Stimulated activated CD8-positive, alpha-beta memory T cell treated with anti-CD3 and anti-CD28 coated beads, Interleukin-7, amount 100 ng/mL, for 24 hours (primary cell): ENCODE measurements at regions not wholly inside any gene's neighbourhood (a gene's known extent, or its start where the extent isn't known, plus 50 kb on each side); places are given as distances from the start of the nearest gene placed in this dataset.
"Not testable (repeated sequence)": the region's sequence is repeated elsewhere in the genome, so short reads cannot be mapped to it uniquely, and the experiment has no call there.

ENCODE experiments used
- DNase-seq: peaks from one replicate; pipeline ENCODE4 v3.0.0-alpha.2; 2020; ENCODE audit warnings: low read depth

DNA sequence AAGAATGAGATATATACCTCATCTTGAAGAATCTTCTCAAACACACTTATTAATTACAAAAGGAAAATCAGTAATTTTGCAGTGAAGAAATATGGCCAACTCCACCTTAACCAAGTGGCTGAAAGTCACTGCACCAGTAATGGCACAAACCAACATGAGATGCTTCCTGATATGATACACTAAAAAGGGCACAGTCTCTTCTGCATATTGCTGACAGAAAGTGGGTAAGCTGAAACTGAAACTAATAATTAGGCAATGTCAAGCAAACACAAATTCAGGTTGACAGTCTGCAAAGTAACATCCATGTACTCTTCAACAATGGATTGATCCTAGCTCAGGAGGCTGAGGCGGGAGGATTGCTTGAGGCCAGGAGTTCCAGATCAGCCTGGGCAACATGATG is 56.1 kb downstream of the ZNF22 start:
- DNase-seq = not testable (repeated sequence)

- DNase-seq = no peak
Observed at GRCh38 chr10:45058580-45058979, 57.9 kb downstream of the ZNF22 start.

- no peak for DNase-seq
Observed at GRCh38 chr10:45058992-45059561, 58.4 kb downstream of the ZNF22 start.

- no peak for DNase-seq
Observed at GRCh38 chr10:45059632-45060031, 58.9 kb downstream of the ZNF22 start.

DNA sequence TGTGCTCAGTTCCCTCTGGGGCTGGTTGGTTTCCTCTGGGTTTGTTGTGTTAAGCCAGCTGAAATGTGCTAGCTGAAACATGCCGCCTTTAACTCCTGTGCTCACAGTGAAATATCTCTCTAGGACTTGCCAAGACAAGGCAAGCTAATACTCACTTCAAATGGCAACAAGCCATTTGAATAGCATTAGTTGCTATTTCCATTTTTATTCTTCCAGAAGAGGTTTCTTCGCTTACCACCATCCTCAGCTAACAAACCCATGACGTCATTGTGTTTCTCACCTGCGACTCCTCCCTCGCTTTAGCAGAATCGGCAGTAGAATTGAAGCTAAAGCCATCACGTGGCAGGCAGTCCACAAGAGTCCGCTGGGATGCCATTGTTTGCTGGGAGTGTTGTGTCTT is 61.3 kb downstream of the ZNF22 start:
- DNase-seq = no peak

DNA sequence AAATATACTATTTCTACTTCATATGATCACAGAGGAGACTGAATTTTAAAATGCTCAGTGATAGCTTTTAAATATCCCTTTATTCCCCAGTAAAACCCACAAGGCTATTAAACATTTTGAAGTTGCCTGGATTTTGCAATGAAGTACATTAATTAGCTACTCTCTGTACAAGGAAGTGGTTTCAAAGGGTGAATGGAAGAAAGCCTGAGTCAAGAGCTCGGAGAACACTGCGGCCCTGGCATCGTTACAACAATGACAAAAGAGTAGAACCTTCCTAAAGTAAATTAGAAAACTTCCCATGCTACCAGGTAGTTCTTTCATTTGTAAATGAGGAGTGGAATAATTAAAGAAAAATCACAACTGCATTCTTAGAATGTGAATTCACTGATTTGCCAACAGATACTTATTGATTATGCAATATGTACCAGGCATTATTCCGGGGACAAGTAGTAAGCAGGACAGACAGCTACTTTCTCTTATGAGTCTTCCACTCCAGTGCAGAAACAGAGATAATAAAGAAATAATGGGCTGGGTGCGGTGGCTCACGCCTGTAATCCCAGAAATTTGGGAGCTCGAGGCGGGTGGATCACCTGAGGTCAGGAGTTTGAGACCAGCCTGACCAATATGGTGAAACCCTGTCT is 63.0 kb downstream of the ZNF22 start:
- no peak for DNase-seq

DNA sequence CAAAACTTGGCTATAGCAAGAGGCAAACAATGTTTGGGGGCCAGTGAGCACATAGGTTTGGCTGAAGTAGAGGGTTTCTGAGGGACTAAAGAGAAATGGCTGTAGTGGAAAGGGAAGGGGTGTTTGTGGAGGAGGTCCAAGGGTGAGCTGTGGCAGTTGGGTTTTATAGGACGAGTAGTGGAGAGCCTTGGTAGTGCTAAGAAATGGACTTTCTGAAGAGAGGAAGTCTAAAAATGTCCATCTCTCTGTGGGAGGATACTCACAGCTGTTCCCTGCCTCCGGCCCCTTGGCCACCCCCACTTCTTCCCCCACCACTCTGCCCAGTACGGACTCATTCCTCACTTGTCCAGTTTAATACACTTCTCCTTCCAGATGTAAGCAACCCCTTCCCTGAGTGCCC is 64.3 kb downstream of the ZNF22 start:
- no peak for DNase-seq

DNA sequence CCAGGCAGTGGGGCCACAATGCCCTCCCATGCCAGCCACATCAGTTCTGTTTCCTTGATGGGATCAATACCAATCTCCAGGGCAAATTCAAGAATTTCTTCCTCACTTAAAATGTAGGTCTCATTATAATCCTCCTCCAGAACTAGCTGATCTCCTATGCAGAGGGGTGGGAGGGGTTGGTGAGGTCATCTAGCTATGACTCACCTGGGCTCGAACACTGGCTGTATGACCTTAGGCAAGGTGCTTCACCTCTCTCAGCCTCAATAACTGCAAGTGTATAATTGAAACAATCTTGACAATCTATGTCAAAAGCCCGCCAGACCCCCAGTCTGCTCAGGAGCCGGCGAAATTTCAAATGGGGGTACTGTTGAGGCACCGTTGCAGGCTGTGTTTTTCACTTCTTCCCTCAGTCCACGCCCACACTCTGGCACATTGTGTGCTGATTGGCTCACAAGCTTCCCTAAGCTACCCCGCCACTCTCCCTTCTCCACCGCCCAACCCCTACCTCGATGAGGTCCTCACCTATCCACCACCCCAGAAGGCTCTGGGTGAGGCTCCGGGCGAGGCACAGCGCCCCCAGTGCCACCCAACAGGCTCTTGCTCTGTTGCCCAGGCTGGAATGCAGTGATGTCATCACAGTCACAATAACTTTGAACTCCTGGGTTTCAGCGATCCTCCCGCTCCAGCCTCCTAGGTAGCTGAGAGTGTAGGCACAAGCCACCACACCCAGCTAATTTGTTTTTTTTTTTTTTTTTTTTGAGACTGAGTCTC is 70.5 kb downstream of the ZNF22 start:
- DNase-seq = no peak

DNA sequence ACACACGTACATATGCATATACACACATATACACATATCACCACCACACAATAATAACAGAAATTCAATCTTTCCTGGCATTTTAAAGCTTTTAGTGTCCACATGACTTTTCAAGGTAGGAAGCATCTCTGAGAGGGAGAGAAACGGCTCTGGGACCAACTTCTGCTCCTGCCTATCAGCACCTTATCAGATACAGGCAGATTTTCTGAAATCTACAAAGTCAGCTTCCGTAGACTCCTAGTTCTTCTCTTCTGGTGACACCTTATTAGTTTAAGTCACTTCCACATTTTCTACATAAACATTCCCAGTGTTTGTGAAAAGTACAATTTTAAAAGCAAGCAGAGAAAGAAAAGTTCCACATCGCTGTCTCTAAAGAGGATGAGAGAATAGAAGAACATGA is 74.5 kb downstream of the ZNF22 start:
- DNase-seq = no peak

DNA sequence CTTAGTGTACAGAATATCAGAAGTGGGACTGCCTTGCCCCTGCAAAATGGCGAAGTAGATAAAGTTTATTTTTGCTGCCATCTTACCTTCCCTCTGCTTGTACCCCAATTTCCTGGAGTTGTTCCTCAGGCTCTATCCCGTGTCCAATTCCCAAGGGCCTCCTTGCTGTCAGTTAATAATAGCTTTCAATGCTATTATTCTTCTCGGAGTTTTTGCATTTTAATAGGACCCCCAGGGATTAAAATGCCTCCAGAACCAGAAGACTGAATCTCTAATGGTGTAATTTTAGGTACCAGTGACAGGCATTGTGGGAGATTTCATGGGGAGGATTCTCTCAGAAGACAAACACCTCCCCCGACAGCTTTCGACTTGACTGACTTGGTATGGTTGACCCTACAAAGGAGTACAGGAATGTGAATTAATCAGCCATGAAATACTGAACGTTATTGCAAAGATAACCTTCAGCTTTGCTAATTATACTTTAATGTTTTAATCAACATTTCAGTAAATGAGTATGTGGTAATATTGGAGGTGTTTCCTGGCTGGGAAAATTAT is 75.2 kb downstream of the ZNF22 start:
- DNase-seq = no peak

GRCh38 chr10:45076891-45077290 is 76.2 kb downstream of the ZNF22 start:
- DNase-seq = no peak

GRCh38 chr10:45080331-45080730 is 79.6 kb downstream of the ZNF22 start:
- no peak for DNase-seq

- no peak for DNase-seq
Observed at GRCh38 chr10:45082176-45082575, 81.5 kb downstream of the ZNF22 start.

DNA sequence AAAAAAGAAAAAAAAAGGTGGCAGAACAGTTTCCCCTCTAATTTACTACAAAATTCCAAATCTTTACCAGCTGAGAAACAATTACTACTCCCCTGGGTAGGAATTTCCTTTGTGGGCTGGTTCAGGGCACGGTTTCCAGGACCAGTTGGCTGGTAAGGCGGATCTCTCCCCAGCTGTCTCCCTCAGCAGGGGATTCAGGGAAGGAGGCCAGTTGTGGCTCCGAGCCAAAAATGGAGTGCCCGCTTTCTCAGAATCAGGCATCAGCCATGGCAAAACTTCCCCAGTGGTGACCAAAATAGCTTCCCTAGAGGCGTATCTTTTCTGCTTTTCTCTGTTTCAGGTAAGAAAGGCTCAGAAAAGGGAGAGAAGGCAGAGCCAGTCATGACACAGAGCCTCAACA is 91.2 kb downstream of the ZNF22 start:
- no peak for DNase-seq

- DNase-seq = no peak
Observed at GRCh38 chr10:45093945-45094344, 93.2 kb downstream of the ZNF22 start.

GRCh38 chr10:45095286-45095685 is 94.6 kb downstream of the ZNF22 start:
- DNase-seq = no peak

GRCh38 chr10:45096001-45096400 is 95.3 kb downstream of the ZNF22 start:
- DNase-seq = no peak

DNA sequence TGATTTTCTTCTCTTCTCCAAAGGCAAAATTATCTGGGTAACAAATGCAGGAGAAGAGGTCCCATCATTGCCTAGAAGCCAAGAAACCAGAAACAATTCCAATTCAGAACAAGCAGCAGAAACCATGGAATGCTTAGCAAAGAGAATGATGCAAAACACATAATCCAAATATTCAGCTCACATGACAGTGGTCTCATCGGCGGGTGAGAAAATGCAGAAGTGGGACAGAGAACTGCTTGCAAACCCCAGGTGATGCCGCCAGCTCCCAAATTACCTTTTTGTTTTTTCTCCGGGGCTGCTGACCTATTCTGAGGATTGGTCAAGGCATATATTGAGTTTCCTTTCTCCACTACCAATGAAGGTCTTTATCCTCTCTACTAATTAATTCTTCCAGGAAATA is 99.7 kb downstream of the ZNF22 start:
- DNase-seq = no peak

- no peak for DNase-seq
Observed at GRCh38 chr10:45104674-45105073, 104.0 kb downstream of the ZNF22 start.

DNA sequence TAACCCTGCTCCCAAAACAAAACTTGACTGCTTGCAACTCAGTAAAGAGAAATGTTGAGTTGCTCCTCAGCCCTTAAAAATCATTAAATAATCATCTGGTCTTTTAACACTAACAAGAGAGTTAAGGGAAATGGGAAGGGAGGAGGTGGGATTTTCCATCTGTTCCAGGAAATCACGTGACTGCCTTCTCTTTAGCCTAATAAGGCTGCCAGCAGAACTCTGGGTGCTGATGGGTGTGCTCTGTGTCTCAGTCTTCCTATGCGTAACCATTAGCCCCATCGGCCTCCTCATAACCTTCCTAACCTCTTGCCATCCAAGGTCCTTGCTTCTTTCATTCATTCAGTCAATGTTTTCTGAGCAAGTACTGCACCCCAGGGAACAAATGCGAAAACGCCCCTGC is 104.6 kb downstream of the ZNF22 start:
- not testable (repeated sequence) for DNase-seq

DNA sequence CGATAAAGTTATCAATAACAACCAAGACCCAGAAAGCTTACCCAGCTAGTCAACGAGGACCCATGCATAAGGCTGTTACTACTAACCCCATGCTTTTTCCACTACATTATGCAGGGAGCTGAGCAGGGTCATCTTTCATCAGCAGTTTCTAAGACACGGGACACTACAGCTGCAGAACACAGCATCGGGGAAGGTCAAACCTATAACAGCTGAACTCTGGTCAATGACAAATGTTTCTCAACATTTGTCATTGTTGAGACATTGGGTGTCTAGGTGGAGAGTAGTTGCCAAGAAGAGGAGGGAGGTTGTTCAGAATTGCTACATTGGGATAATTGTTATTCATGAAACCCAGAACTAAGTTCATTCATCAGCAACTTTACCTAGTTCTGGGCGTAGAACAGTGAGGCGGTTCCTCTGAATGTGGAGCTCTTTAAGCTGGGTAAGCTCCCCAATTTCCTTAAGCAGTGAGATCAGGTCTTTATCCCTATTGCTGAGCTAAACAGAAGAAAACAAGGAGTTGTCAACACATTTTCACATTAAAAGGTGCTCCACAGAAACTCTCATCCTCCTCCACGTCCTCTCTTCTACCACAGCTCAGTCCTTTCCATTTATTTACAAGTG is 105.6 kb downstream of the ZNF22 start:
- DNase-seq = no peak

DNA sequence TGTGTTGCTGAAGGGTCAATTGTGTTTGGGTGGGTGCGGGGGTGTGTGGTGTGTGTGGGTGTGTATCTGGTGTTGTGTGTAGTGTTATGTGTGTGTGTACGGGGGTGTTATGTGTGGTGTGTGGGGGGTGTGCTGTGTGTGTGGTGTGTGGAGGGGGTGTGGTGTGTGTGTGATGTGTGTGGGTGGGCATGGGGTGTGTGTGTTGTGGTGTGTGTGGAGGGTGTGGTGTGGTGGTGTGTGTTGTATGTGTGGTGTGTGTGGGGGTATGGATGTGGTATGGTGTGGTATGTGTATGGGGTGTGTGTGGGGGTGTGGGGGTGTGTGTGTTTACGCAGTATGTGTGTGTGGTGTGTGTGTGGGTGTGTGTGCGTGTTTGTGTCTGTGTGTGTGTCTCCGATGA is 110.8 kb downstream of the ZNF22 start:
- no peak for DNase-seq

DNA sequence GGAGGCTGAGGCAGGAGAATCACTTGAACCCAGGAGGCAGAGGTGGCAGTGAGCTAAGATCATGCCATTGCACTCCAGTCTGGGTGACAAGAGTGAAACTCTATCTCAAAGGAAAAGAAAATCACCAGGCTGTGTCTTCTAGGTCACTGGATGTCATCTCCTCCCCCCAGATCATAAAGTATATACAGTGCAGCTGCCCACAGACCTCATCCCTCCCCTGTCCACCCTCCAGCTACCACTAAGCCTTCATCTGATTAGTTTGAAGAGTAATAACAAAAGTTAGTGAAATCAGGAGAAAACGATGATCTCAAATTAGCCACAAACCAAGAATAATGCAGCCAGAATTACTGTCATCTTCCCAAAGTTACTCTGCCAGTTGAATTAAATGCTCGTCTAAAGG is 117.2 kb downstream of the ZNF22 start:
- DNase-seq = not testable (repeated sequence)
